ENCODE measurements at regions not wholly inside any gene's neighbourhood (a gene's known extent, or its start where the extent isn't known, plus 50 kb on each side); places are given as distances from the start of the nearest gene placed in this dataset.
A peak's percentile ranks its signal among the peaks of the same experiment; 100 is the strongest.
"Not testable (repeated sequence)": the region's sequence is repeated elsewhere in the genome, so short reads cannot be mapped to it uniquely, and the experiment has no call there.

- TF ChIP-seq ZFX (IDR thresholded peaks at IDR 0.05; ENCODE audit: borderline replicate concordance) (no peak), CTCF (IDR thresholded peaks at IDR 0.05) (no peak)
- no peak overlapping the region for H3K27ac ChIP-seq
Measured at GRCh38 chr2:192952245-192952644, 757.5 kb upstream of the TMEFF2 start.

DNA sequence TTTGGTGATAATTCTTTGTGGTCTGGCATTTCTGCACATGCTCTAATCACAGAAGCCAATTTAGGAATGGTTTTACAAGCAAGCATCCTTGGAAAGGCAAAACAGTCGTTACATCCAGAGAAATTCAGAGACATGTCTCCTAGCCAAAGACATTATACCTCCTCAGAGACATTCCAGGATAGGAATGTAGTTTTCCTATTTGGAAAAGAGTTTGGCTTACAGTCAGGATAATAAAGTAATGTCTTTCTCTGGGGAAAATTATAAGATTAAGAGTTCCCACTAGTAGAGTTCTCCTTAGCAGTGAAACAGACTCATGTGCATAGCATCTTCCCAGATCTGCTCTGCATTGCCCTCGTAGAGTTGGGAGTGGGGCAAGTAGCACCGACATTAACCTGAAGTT is 753.6 kb upstream of the TMEFF2 start:
- no peak overlapping the region for H3K27ac ChIP-seq
- TF ChIP-seq CTCF (IDR thresholded peaks at IDR 0.05), result no peak
- no peak for TF ChIP-seq ZFX (IDR thresholded peaks at IDR 0.05; ENCODE audit: borderline replicate concordance)

- TF ChIP-seq ZFX (IDR thresholded peaks at IDR 0.05; ENCODE audit: borderline replicate concordance) (no peak), CTCF (IDR thresholded peaks at IDR 0.05) (no peak)
- no peak overlapping the region for H3K27ac ChIP-seq
Measured at GRCh38 chr2:192947352-192947751, 752.6 kb upstream of the TMEFF2 start.

- no peak overlapping the region for H3K27ac ChIP-seq
- TF ChIP-seq ZFX (IDR thresholded peaks at IDR 0.05; ENCODE audit: borderline replicate concordance), result no peak
- peak; percentile 42 for TF ChIP-seq CTCF (IDR thresholded peaks at IDR 0.05)
Measured at GRCh38 chr2:192940767-192941166, 746.0 kb upstream of the TMEFF2 start.

- TF ChIP-seq CTCF (IDR thresholded peaks at IDR 0.05), result no peak
- no peak for TF ChIP-seq ZFX (IDR thresholded peaks at IDR 0.05; ENCODE audit: borderline replicate concordance)
Measured at GRCh38 chr2:192932376-192932775, 737.6 kb upstream of the TMEFF2 start.

GRCh38 chr2:192921631-192922030 is 726.9 kb upstream of the TMEFF2 start:
- H3K27ac ChIP-seq, result not testable (repeated sequence)

More at GRCh38 chr2:192932376-192932775, 737.6 kb upstream of the TMEFF2 start:
- H3K27ac ChIP-seq, result no peak overlapping the region

DNA sequence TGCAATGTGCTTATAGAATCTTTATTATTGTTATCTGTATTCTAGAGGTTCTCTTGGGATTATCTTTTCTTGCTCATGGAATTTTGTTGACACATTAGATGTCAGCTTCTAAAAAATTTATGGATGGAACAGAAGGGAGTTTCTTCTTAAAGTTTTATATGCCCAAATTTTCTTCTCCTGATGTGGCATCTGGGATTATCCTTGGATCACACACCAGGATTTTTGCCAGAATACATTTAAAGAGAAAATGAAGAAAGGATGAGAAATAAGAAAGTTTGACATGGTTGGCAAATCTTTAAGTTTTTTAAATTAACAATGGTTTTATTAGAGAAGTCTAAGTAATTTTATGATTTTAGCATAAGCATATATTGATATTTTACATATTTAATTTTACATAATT is 706.7 kb upstream of the TMEFF2 start:
- TF ChIP-seq ZFX (IDR thresholded peaks at IDR 0.05; ENCODE audit: borderline replicate concordance) (no peak), CTCF (IDR thresholded peaks at IDR 0.05) (no peak)
- no peak overlapping the region for H3K27ac ChIP-seq

DNA sequence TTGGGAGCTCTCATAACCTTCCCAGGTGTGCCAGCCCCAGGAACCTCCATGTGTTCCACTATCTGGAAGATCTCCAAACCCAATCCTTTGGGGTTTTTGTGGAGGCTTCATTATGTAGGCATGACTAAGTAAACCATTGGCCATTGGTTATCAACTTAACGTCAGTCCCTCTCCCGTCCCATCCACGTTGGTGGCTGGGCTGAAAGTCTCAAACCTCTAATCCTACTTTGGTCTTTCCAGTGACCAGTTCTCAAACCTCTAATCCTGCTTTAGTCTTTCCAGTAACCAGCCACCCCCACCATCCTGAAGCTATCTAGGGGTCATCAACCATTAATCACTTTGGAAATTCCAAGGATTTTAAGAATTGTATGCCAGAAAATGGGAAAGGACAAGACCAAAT is 704.7 kb upstream of the TMEFF2 start:
- no peak overlapping the region for H3K27ac ChIP-seq
- TF ChIP-seq ZFX (IDR thresholded peaks at IDR 0.05; ENCODE audit: borderline replicate concordance) (no peak), CTCF (IDR thresholded peaks at IDR 0.05) (no peak)

DNA sequence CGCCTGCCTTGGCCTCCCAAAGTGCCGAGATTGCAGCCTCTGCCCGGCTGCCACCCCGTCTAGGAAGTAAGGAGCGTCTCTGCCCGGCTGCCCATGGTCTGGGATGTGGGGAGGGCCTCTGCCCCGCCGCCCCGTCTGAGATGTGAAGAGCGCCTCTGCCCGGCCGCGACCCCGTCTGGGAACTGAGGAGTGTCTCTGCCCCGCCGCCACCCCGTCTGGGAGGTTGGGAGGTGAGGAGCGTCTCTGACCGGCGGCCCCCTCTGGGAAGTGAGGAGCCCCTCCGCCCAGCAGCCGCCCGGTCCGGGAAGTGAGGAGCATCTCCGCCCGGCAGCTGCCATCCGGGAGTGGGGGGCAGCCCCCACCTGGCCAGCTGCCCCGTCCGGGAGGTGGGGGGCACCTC is 699.2 kb upstream of the TMEFF2 start:
- H3K27ac ChIP-seq, result not testable (repeated sequence)

Data from 22Rv1 (cell line).